Neural crest cell (in vitro differentiated cells): ENCODE measurements at regions not wholly inside any gene's neighbourhood (a gene's known extent, or its start where the extent isn't known, plus 50 kb on each side); places are given as distances from the start of the nearest gene placed in this dataset.

Experiments
- DNase-seq: peaks from one replicate; pipeline ENCODE4 v3.0.0; 2021; ENCODE audit warnings: low read depth, mixed read lengths, low spot score
- H3K27ac Mint-ChIP-seq: one replicate; pipeline ENCODE4 v1.8.0; 2021; ENCODE audit warnings: mild to moderate bottlenecking, mixed read lengths; ENCODE audit not compliant: unreplicated experiment
- H3K27me3 Mint-ChIP-seq: 2 replicates; pipeline ENCODE4 v1.8.0; 2021; ENCODE audit warnings: low read depth, mild to moderate bottlenecking, mixed read lengths
- H3K36me3 Mint-ChIP-seq: 2 replicates; pipeline ENCODE4 v1.8.0; 2021; ENCODE audit warnings: low read depth, mild to moderate bottlenecking, mixed read lengths
- H3K4me1 Mint-ChIP-seq: 2 replicates; pipeline ENCODE4 v1.8.0; 2021; ENCODE audit warnings: mixed read lengths
- H3K4me3 Mint-ChIP-seq: one replicate; pipeline ENCODE4 v1.8.0; 2021; ENCODE audit warnings: mild to moderate bottlenecking, mixed read lengths
- H3K9me3 Mint-ChIP-seq: 2 replicates; pipeline ENCODE4 v1.8.0; 2021; ENCODE audit warnings: mixed read lengths
- CTCF ChIP-seq: fragments of 200-600 bp; sonication (generic); conservative IDR thresholded peaks from 2 replicates; pipeline ENCODE4 v1.5.0; 2021; ENCODE audit warnings: antibody characterized with exemption, mild to moderate bottlenecking

- H3K27ac Mint-ChIP-seq: no peak overlapping the region
- no peaks in the 10 kb centered on the region for H3K27me3 Mint-ChIP-seq
- H3K9me3 Mint-ChIP-seq: no peaks in the 10 kb centered on the region
- H3K36me3 Mint-ChIP-seq: no peaks in the 10 kb centered on the region
- no peak for TF ChIP-seq CTCF
- DNase-seq: no peak
- no peak overlapping the region for H3K4me3 Mint-ChIP-seq
- H3K4me1 Mint-ChIP-seq: peaks cover 10% of the 10 kb centered on the region
Measured at GRCh38 chr3:157605356-157605755, 102.1 kb upstream of the VEPH1 start.

GRCh38 chr3:157602424-157602823 lies 99.2 kb upstream of the VEPH1 start:
- no peak for TF ChIP-seq CTCF
- Mint-ChIP-seq H3K4me1 (peaks cover 10% of the 10 kb centered on the region), H3K4me3 (no peak overlapping the region), H3K36me3 (no peaks in the 10 kb centered on the region), H3K27me3 (no peaks in the 10 kb centered on the region), H3K9me3 (no peaks in the 10 kb centered on the region), H3K27ac (no peak overlapping the region)
- DNase-seq: no peak

GRCh38 chr3:157595259-157595658 lies 92.0 kb upstream of the VEPH1 start:
- H3K27me3 Mint-ChIP-seq: no peaks in the 10 kb centered on the region
- H3K4me1 Mint-ChIP-seq: peaks cover 7% of the 10 kb centered on the region
- no peak for TF ChIP-seq CTCF
- H3K27ac Mint-ChIP-seq: no peak overlapping the region
- no peaks in the 10 kb centered on the region for H3K36me3 Mint-ChIP-seq
- no peaks in the 10 kb centered on the region for H3K9me3 Mint-ChIP-seq
- DNase-seq: no peak
- no peak overlapping the region for H3K4me3 Mint-ChIP-seq

- Mint-ChIP-seq H3K27me3 (no peaks in the 10 kb centered on the region), H3K27ac (no peak overlapping the region), H3K9me3 (no peaks in the 10 kb centered on the region), H3K4me1 (peaks cover 15% of the 10 kb centered on the region), H3K36me3 (no peaks in the 10 kb centered on the region), H3K4me3 (no peak overlapping the region)
- DNase-seq: no peak
- no peak for TF ChIP-seq CTCF
Measured at GRCh38 chr3:157594413-157594812, 91.2 kb upstream of the VEPH1 start.

- Mint-ChIP-seq H3K27ac (no peak overlapping the region), H3K4me1 (peaks cover 18% of the 10 kb centered on the region), H3K27me3 (no peaks in the 10 kb centered on the region), H3K9me3 (no peaks in the 10 kb centered on the region), H3K4me3 (no peak overlapping the region), H3K36me3 (no peaks in the 10 kb centered on the region)
- TF ChIP-seq CTCF: no peak
- DNase-seq: no peak
Measured at GRCh38 chr3:157592769-157593168, 89.6 kb upstream of the VEPH1 start.

- Mint-ChIP-seq H3K9me3 (peaks cover 11% of the 10 kb centered on the region), H3K27ac (no peak overlapping the region), H3K4me3 (no peak overlapping the region), H3K4me1 (peaks cover 18% of the 10 kb centered on the region), H3K27me3 (no peaks in the 10 kb centered on the region), H3K36me3 (peaks cover 3% of the 10 kb centered on the region)
- TF ChIP-seq CTCF: no peak
- DNase-seq: no peak
Measured at GRCh38 chr3:157590273-157590672, 87.1 kb upstream of the VEPH1 start.
